ENCODE measurements at regions not wholly inside any gene's neighbourhood (a gene's known extent, or its start where the extent isn't known, plus 50 kb on each side); places are given as distances from the start of the nearest gene placed in this dataset.

- no peak overlapping the region for H3K27ac Mint-ChIP-seq
- no peak overlapping the region for H3K4me3 Mint-ChIP-seq
- no peaks in the 10 kb centered on the region for H3K27me3 Mint-ChIP-seq (ENCODE audit: insufficient read depth)
- DNase-seq, result no peak
- no peaks in the 10 kb centered on the region for H3K36me3 Mint-ChIP-seq (ENCODE audit: low read depth)
- no peaks in the 10 kb centered on the region for H3K4me1 Mint-ChIP-seq (ENCODE audit: low read depth)
- H3K9me3 Mint-ChIP-seq, result peaks cover 46% of the 10 kb centered on the region
- TF ChIP-seq CTCF (IDR thresholded peaks at IDR 0.05), result no peak
These were observed 764.6 kb upstream of the GHITM start for GRCh38 chr10:83374741-83375140.

GRCh38 chr10:83375274-83375673 lies 764.0 kb upstream of the GHITM start:
- H3K9me3 Mint-ChIP-seq, result peaks cover 46% of the 10 kb centered on the region
- H3K36me3 Mint-ChIP-seq (ENCODE audit: low read depth), result no peaks in the 10 kb centered on the region

GRCh38 chr10:83397806-83398205 lies 741.5 kb upstream of the GHITM start:
- Mint-ChIP-seq H3K4me3 (no peak overlapping the region), H3K4me1 (ENCODE audit: low read depth) (no peaks in the 10 kb centered on the region), H3K27ac (no peak overlapping the region), H3K36me3 (ENCODE audit: low read depth) (no peaks in the 10 kb centered on the region), H3K27me3 (ENCODE audit: insufficient read depth) (no peaks in the 10 kb centered on the region), H3K9me3 (peaks cover 25% of the 10 kb centered on the region)
- TF ChIP-seq CTCF (IDR thresholded peaks at IDR 0.05), result no peak
- no peak for DNase-seq

More at GRCh38 chr10:83375274-83375673, 764.0 kb upstream of the GHITM start:
- Mint-ChIP-seq H3K4me1 (ENCODE audit: low read depth) (no peaks in the 10 kb centered on the region), H3K27ac (no peak overlapping the region), H3K4me3 (no peak overlapping the region), H3K27me3 (ENCODE audit: insufficient read depth) (no peaks in the 10 kb centered on the region)
- no peak for DNase-seq
- no peak for TF ChIP-seq CTCF (IDR thresholded peaks at IDR 0.05)

GRCh38 chr10:83410570-83410969 lies 728.7 kb upstream of the GHITM start:
- no peak overlapping the region for H3K4me3 Mint-ChIP-seq
- no peaks in the 10 kb centered on the region for H3K36me3 Mint-ChIP-seq (ENCODE audit: low read depth)

GRCh38 chr10:83425306-83425705 lies 714.0 kb upstream of the GHITM start:
- Mint-ChIP-seq H3K27ac (no peak overlapping the region), H3K9me3 (peaks cover 60% of the 10 kb centered on the region), H3K36me3 (ENCODE audit: low read depth) (peaks cover 4% of the 10 kb centered on the region; the same call in 1 of the 2 replicates), H3K4me1 (ENCODE audit: low read depth) (no peaks in the 10 kb centered on the region), H3K4me3 (no peak overlapping the region), H3K27me3 (ENCODE audit: insufficient read depth) (no peaks in the 10 kb centered on the region; the same call in 1 of the 2 replicates)
- no peak for TF ChIP-seq CTCF (IDR thresholded peaks at IDR 0.05)
- no peak for DNase-seq

More at GRCh38 chr10:83410570-83410969, 728.7 kb upstream of the GHITM start:
- TF ChIP-seq CTCF (IDR thresholded peaks at IDR 0.05), result no peak
- Mint-ChIP-seq H3K4me1 (ENCODE audit: low read depth) (no peaks in the 10 kb centered on the region), H3K27ac (no peak overlapping the region), H3K9me3 (peaks cover 33% of the 10 kb centered on the region), H3K27me3 (ENCODE audit: insufficient read depth) (peaks cover 2% of the 10 kb centered on the region; the same call in 1 of the 2 replicates)
- DNase-seq, result no peak

GRCh38 chr10:83427101-83427500 lies 712.2 kb upstream of the GHITM start:
- H3K4me1 Mint-ChIP-seq (ENCODE audit: low read depth), result no peaks in the 10 kb centered on the region
- peaks cover 1% of the 10 kb centered on the region for H3K27me3 Mint-ChIP-seq (ENCODE audit: insufficient read depth)
- DNase-seq, result no peak
- H3K9me3 Mint-ChIP-seq, result peaks cover 70% of the 10 kb centered on the region
- H3K4me3 Mint-ChIP-seq, result no peak overlapping the region
- no peak for TF ChIP-seq CTCF (IDR thresholded peaks at IDR 0.05)
- no peak overlapping the region for H3K27ac Mint-ChIP-seq
- H3K36me3 Mint-ChIP-seq (ENCODE audit: low read depth), result peaks cover 4% of the 10 kb centered on the region; the same call in 1 of the 2 replicates
